Cardiac muscle cell (in vitro differentiated cells and primary cell): ENCODE measurements at regions not wholly inside any gene's neighbourhood (a gene's known extent, or its start where the extent isn't known, plus 50 kb on each side); places are given as distances from the start of the nearest gene placed in this dataset.

Source experiments
- DNase-seq, 2 donors: peaks; one replicate each; pipeline versions ENCODE4 v3.0.0 to v3.0.0-alpha.2; 2010 to 2017; ENCODE audit warnings: low read depth in 1 of 2, low spot score in 1 of 2
- H3K27ac ChIP-seq: fragments of 200-600 bp; sonication (generic); 2 replicates; pipeline ENCODE4 v1.5.1; 2016
- H3K27me3 ChIP-seq: fragments of 200-600 bp; sonication (generic); 2 replicates; pipeline ENCODE4 v1.6.0; 2016; ENCODE audit warnings: control low read depth
- H3K36me3 ChIP-seq: fragments of 200-600 bp; sonication (generic); 2 replicates; pipeline ENCODE4 v1.5.1; 2016; ENCODE audit warnings: control low read depth
- H3K4me1 ChIP-seq: fragments of 200-600 bp; sonication (generic); 2 replicates; pipeline ENCODE4 v1.8.1; 2017; ENCODE audit warnings: low read depth, mild to moderate bottlenecking, mixed run types
- H3K4me3 ChIP-seq: fragments of 200-600 bp; sonication (generic); 2 replicates; pipeline ENCODE4 v1.5.1; 2016; ENCODE audit warnings: mild to moderate bottlenecking
- H3K9me3 ChIP-seq: fragments of 200-600 bp; sonication (generic); 2 replicates; pipeline ENCODE4 v1.5.1; 2017; ENCODE audit warnings: low read depth, mild to moderate bottlenecking, control low read depth
- TF ChIP-seq, protein P1 (sequence below): IDR thresholded peaks from 2 replicates; pipeline ENCODE4 v1.5.1; 2012; ENCODE audit warnings: low read depth, mild to moderate bottlenecking, low read length

DNA sequence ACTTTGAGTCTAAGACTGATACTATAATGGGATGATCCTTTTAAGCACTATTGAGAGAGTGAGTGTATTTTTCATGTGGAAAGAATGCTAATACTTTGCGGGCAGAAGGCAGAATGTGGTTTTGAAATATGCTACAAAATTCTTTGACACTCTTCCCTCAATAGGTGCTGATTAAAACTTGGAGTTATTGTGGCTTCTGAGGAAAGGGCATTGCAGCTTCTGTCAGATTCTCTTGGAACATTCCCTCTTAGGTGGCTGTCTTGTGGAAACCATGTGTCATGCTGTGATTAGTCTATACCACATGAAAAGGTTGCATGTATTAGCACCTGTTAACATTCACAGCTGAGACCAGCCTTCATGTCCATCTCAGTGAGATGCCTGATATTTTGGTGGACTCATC lies 547.0 kb downstream of the STIM2 start:
- DNase-seq: no peak
- Histone ChIP-seq H3K4me3 (no peak overlapping the region), H3K36me3 (no peaks in the 10 kb centered on the region), H3K9me3 (no peaks in the 10 kb centered on the region), H3K27ac (no peak overlapping the region), H3K27me3 (no peaks in the 10 kb centered on the region), H3K4me1 (no peaks in the 10 kb centered on the region)
- TF ChIP-seq, protein P1, sequence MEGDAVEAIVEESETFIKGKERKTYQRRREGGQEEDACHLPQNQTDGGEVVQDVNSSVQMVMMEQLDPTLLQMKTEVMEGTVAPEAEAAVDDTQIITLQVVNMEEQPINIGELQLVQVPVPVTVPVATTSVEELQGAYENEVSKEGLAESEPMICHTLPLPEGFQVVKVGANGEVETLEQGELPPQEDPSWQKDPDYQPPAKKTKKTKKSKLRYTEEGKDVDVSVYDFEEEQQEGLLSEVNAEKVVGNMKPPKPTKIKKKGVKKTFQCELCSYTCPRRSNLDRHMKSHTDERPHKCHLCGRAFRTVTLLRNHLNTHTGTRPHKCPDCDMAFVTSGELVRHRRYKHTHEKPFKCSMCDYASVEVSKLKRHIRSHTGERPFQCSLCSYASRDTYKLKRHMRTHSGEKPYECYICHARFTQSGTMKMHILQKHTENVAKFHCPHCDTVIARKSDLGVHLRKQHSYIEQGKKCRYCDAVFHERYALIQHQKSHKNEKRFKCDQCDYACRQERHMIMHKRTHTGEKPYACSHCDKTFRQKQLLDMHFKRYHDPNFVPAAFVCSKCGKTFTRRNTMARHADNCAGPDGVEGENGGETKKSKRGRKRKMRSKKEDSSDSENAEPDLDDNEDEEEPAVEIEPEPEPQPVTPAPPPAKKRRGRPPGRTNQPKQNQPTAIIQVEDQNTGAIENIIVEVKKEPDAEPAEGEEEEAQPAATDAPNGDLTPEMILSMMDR: no peak

GRCh38 chr4:27412613-27413012 lies 552.0 kb downstream of the STIM2 start:
- H3K9me3 ChIP-seq: no peaks in the 10 kb centered on the region
- H3K4me3 ChIP-seq: no peak overlapping the region
- TF ChIP-seq, protein P1: no peak
- H3K27me3 ChIP-seq: no peaks in the 10 kb centered on the region
- H3K4me1 ChIP-seq: no peaks in the 10 kb centered on the region
- DNase-seq: no peak
- H3K36me3 ChIP-seq: no peaks in the 10 kb centered on the region
- H3K27ac ChIP-seq: no peak overlapping the region

DNA sequence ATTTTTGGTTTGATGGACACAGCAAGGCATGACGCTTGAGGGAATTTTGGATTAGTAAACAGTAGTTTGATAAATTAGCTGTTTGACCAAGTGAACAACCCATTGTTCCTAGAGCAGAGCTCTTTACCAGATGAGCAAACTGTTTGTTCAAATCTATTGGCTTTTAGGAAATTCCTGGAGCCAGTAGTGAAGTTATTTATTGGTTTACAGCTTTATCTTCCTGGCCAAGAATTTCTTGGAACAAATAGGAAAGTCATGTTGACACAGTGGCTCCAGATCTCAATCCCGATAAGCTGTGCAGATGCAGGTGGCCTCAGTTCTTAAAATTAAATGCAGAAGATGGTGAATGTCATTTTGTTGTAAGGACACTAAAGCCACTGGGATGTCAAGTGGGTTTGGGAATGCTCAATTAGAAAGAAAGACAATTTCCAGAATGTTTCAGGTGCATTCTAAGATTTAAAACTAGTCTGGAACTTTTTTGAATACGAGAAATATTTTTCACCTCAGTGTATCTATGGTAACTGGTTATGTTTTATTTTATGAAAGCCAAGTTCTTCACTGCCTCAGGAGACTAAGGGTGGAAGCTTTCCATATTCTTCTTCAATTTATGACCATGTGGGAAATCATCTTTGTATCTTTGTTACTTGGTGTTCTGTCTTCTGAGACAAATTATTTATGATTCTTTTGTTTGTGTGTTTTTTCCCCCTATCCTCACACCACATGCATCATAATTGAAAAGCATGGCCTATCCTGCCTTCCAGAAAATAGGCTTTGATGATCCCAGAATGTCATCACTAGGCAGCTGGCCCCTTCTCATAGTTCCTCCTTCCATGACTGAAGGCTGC lies 554.5 kb downstream of the STIM2 start:
- Histone ChIP-seq H3K9me3 (no peaks in the 10 kb centered on the region), H3K4me3 (no peak overlapping the region), H3K4me1 (no peaks in the 10 kb centered on the region), H3K27me3 (no peaks in the 10 kb centered on the region), H3K27ac (no peak overlapping the region), H3K36me3 (no peaks in the 10 kb centered on the region)
- DNase-seq: no peak
- TF ChIP-seq, protein P1: no peak

- H3K4me1 ChIP-seq: no peaks in the 10 kb centered on the region
- H3K27ac ChIP-seq: no peak overlapping the region
- H3K9me3 ChIP-seq: no peaks in the 10 kb centered on the region
- no peak for DNase-seq
- no peaks in the 10 kb centered on the region for H3K27me3 ChIP-seq
- no peak overlapping the region for H3K4me3 ChIP-seq
- TF ChIP-seq, protein P1: no peak
- no peaks in the 10 kb centered on the region for H3K36me3 ChIP-seq
Measured at GRCh38 chr4:27428661-27429060, 568.0 kb downstream of the STIM2 start.

- no peak overlapping the region for H3K27ac ChIP-seq
- DNase-seq: peak in 1 of 2 donors; percentile 22
- TF ChIP-seq, protein P1: no peak
- H3K9me3 ChIP-seq: no peaks in the 10 kb centered on the region
- no peaks in the 10 kb centered on the region for H3K36me3 ChIP-seq
- no peak overlapping the region for H3K4me3 ChIP-seq
- no peaks in the 10 kb centered on the region for H3K27me3 ChIP-seq
- H3K4me1 ChIP-seq: no peaks in the 10 kb centered on the region
Measured at GRCh38 chr4:27429364-27429871, 568.8 kb downstream of the STIM2 start.
